CD4-positive, CD25-positive, alpha-beta regulatory T cell (primary cell): ENCODE measurements at regions not wholly inside any gene's neighbourhood (a gene's known extent, or its start where the extent isn't known, plus 50 kb on each side); places are given as distances from the start of the nearest gene placed in this dataset.

Experiments
- ATAC-seq, 2 donors: fragments of 150-1000 bp; cut with Tn5 transposase; one replicate each; pipeline ENCODE4 v1.10.0; 2021; ENCODE audit warnings: low read depth in 2 of 2, moderate number of reproducible peaks in 2 of 2, moderate library complexity in 1 of 2
- DNase-seq, 3 donors: peaks; one replicate each; pipeline versions ENCODE4 v3.0.0 to v3.0.0-alpha.2; 2012 to 2022; ENCODE audit warnings: mixed read lengths in 1 of 3
- H3K27ac ChIP-seq: one replicate; pipeline ENCODE4 v1.7.0; 2013; ENCODE audit warnings: mild to moderate bottlenecking, low read length; ENCODE audit not compliant: insufficient read depth, poor library complexity, severe bottlenecking
- H3K27me3 ChIP-seq: one replicate; pipeline ENCODE4 v1.7.0; 2013; ENCODE audit warnings: low read length; ENCODE audit not compliant: control insufficient read depth, insufficient read depth
- H3K36me3 ChIP-seq: one replicate; pipeline ENCODE4 v1.7.0; 2013; ENCODE audit warnings: mild to moderate bottlenecking, low read length, moderate library complexity; ENCODE audit not compliant: control insufficient read depth, insufficient read depth
- H3K4me1 ChIP-seq: 2 replicates; pipeline ENCODE4 v1.7.0; 2013; ENCODE audit warnings: mild to moderate bottlenecking, low read length; ENCODE audit not compliant: insufficient read depth, control insufficient read depth, poor library complexity, severe bottlenecking
- H3K4me3 ChIP-seq: one replicate; pipeline ENCODE4 v1.7.0; 2013; ENCODE audit warnings: low read depth, mild to moderate bottlenecking, low read length, moderate library complexity
- H3K9me3 ChIP-seq, 2 experiments: 1 replicate in 1 of 2; 2 replicates in 1 of 2; pipeline ENCODE4 v1.7.0; 2013; ENCODE audit warnings: low read length in 2 of 2, mild to moderate bottlenecking in 1 of 2, moderate library complexity in 1 of 2; ENCODE audit not compliant: control insufficient read depth in 2 of 2
- H3K27ac Mint-ChIP-seq, 3 donors: one replicate each; pipeline ENCODE4 v1.8.0; 2020 to 2022; ENCODE audit warnings: mild to moderate bottlenecking in 3 of 3, mixed read lengths in 3 of 3, moderate library complexity in 2 of 3
- H3K27me3 Mint-ChIP-seq: one replicate; pipeline ENCODE4 v1.8.0; 2022; ENCODE audit warnings: mild to moderate bottlenecking, mixed read lengths
- H3K36me3 Mint-ChIP-seq: one replicate; pipeline ENCODE4 v1.8.0; 2020; ENCODE audit warnings: mixed read lengths
- H3K4me1 Mint-ChIP-seq, 4 donors: one replicate each; pipeline ENCODE4 v1.8.0; 2020 to 2022; ENCODE audit warnings: mixed read lengths in 4 of 4, mild to moderate bottlenecking in 1 of 4
- H3K4me3 Mint-ChIP-seq, 4 donors: one replicate each; pipeline ENCODE4 v1.8.0; 2020 to 2022; ENCODE audit warnings: mild to moderate bottlenecking in 4 of 4, mixed read lengths in 4 of 4, moderate library complexity in 3 of 4
- H3K9me3 Mint-ChIP-seq, 7 donors: one replicate each; pipeline ENCODE4 v1.8.0; 2020 to 2022; ENCODE audit warnings: mixed read lengths in 7 of 7, mild to moderate bottlenecking in 3 of 7, moderate library complexity in 2 of 7

- Mint-ChIP-seq H3K4me1 (no peaks in the 10 kb centered on the region), H3K4me3 (no peak overlapping the region), H3K9me3 (peaks cover 0 to 29% (median 12%) of the 10 kb centered on the region in 7 donors), H3K36me3 (no peaks in the 10 kb centered on the region), H3K27me3 (no peaks in the 10 kb centered on the region), H3K27ac (no peak overlapping the region)
- Histone ChIP-seq H3K4me3 (no peak overlapping the region), H3K4me1 (no peaks in the 10 kb centered on the region), H3K27me3 (no peaks in the 10 kb centered on the region), H3K36me3 (no peaks in the 10 kb centered on the region), H3K27ac (no peak overlapping the region), H3K9me3 (no peaks in the 10 kb centered on the region)
- ATAC-seq (no peak), DNase-seq (no peak)
Measured at GRCh38 chr18:1261054-1261453, 356.4 kb downstream of the ADCYAP1 start.

DNA sequence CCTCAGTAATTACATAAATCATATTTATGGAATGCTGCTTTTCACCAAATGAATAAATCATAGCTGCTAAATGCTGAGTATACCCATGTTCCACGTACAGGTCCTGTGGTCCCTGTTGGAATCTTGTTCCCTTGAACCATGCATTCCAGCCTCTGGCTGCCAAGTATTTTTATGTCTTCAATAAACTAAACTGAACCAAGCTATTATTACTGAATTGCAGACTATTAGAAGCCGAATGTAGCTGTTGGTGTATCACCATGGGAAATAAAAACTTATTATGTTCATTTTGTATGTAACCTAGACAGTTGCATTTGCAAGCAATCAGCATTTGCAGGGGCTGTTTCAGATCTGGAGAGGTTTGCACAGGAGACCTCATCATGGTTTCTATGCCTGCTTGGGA, 362.4 kb downstream of the ADCYAP1 start:
- Mint-ChIP-seq H3K4me3 (no peak overlapping the region), H3K27me3 (peaks cover 7% of the 10 kb centered on the region), H3K4me1 (no peaks in the 10 kb centered on the region), H3K9me3 (peaks cover 0 to 10% (median 4%) of the 10 kb centered on the region in 7 donors), H3K27ac (no peak overlapping the region), H3K36me3 (no peaks in the 10 kb centered on the region)
- H3K27me3 ChIP-seq = no peaks in the 10 kb centered on the region
- DNase-seq = no peak
- no peaks in the 10 kb centered on the region for H3K36me3 ChIP-seq
- H3K27ac ChIP-seq = no peak overlapping the region
- H3K4me3 ChIP-seq = no peak overlapping the region
- ATAC-seq = no peak
- no peaks in the 10 kb centered on the region for H3K4me1 ChIP-seq
- no peaks in the 10 kb centered on the region for H3K9me3 ChIP-seq

- Mint-ChIP-seq H3K4me1 (no peaks in the 10 kb centered on the region), H3K9me3 (peaks cover 3 to 10% (median 4%) of the 10 kb centered on the region in 7 donors), H3K36me3 (no peaks in the 10 kb centered on the region), H3K27me3 (peaks cover 7% of the 10 kb centered on the region), H3K4me3 (no peak overlapping the region), H3K27ac (no peak overlapping the region)
- no peak for DNase-seq
- Histone ChIP-seq H3K36me3 (no peaks in the 10 kb centered on the region), H3K4me3 (no peak overlapping the region), H3K4me1 (no peaks in the 10 kb centered on the region), H3K27me3 (no peaks in the 10 kb centered on the region), H3K9me3 (no peaks in the 10 kb centered on the region), H3K27ac (no peak overlapping the region)
- no peak for ATAC-seq
Measured at GRCh38 chr18:1270081-1270480, 365.4 kb downstream of the ADCYAP1 start.

- H3K27ac ChIP-seq = no peak overlapping the region
- Mint-ChIP-seq H3K4me3 (no peak overlapping the region), H3K36me3 (no peaks in the 10 kb centered on the region), H3K4me1 (no peaks in the 10 kb centered on the region), H3K27me3 (peaks cover 7% of the 10 kb centered on the region), H3K27ac (no peak overlapping the region), H3K9me3 (peaks cover 3 to 10% (median 8%) of the 10 kb centered on the region in 7 donors)
- H3K9me3 ChIP-seq = peaks cover 0 to 3% of the 10 kb centered on the region in 2 experiments
- no peaks in the 10 kb centered on the region for H3K27me3 ChIP-seq
- DNase-seq (no peak), ATAC-seq (no peak)
- no peak overlapping the region for H3K4me3 ChIP-seq
- H3K36me3 ChIP-seq = no peaks in the 10 kb centered on the region
- no peaks in the 10 kb centered on the region for H3K4me1 ChIP-seq
Measured at GRCh38 chr18:1273469-1273868, 368.8 kb downstream of the ADCYAP1 start.

GRCh38 chr18:1292167-1292566, 387.5 kb downstream of the ADCYAP1 start:
- peaks cover 2 to 8% (median 5%) of the 10 kb centered on the region in 7 donors for H3K9me3 Mint-ChIP-seq
- H3K4me1 Mint-ChIP-seq = no peaks in the 10 kb centered on the region
- H3K4me1 ChIP-seq = no peaks in the 10 kb centered on the region
- no peaks in the 10 kb centered on the region for H3K36me3 ChIP-seq
- H3K4me3 Mint-ChIP-seq = no peak overlapping the region
- H3K9me3 ChIP-seq = peaks cover 0 to 4% of the 10 kb centered on the region in 2 experiments
- DNase-seq (no peak), ATAC-seq (no peak)
- no peak overlapping the region for H3K27ac Mint-ChIP-seq
- no peak overlapping the region for H3K4me3 ChIP-seq
- H3K27me3 ChIP-seq = no peaks in the 10 kb centered on the region
- no peaks in the 10 kb centered on the region for H3K27me3 Mint-ChIP-seq
- no peak overlapping the region for H3K27ac ChIP-seq
- no peaks in the 10 kb centered on the region for H3K36me3 Mint-ChIP-seq

- Mint-ChIP-seq H3K4me1 (no peaks in the 10 kb centered on the region), H3K4me3 (no peak overlapping the region), H3K27ac (no peak overlapping the region), H3K27me3 (no peaks in the 10 kb centered on the region), H3K9me3 (peaks cover 4 to 15% (median 7%) of the 10 kb centered on the region in 7 donors), H3K36me3 (no peaks in the 10 kb centered on the region)
- ATAC-seq = no peak
- Histone ChIP-seq H3K4me1 (no peaks in the 10 kb centered on the region), H3K4me3 (no peak overlapping the region), H3K36me3 (no peaks in the 10 kb centered on the region), H3K27me3 (no peaks in the 10 kb centered on the region), H3K27ac (no peak overlapping the region), H3K9me3 (peaks cover 0 to 4% of the 10 kb centered on the region in 2 experiments)
- no peak for DNase-seq
Measured at GRCh38 chr18:1294229-1294628, 389.6 kb downstream of the ADCYAP1 start.

DNA sequence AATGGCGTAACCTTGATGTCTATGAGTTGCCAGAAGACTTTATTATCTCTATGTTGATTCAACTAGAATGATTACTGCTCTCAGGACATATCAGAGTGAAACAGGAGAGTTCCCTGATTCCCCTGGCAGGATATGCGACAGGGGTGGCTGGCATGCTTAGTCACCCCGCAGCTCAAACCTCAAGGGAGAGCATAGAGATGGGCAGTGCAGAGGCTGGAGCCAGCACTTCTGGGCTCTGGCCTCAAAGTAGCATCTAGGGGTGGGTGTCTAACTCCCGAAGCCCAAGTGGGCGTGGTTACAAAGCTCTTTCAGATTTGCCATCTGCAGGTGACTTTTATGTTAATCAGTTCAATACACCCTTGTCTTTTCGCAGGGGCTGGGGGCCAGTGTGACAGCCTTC, 391.6 kb downstream of the ADCYAP1 start:
- Histone ChIP-seq H3K4me1 (no peaks in the 10 kb centered on the region), H3K4me3 (no peak overlapping the region), H3K36me3 (no peaks in the 10 kb centered on the region), H3K27me3 (no peaks in the 10 kb centered on the region), H3K27ac (no peak overlapping the region), H3K9me3 (peaks cover 0 to 4% of the 10 kb centered on the region in 2 experiments)
- H3K36me3 Mint-ChIP-seq = no peaks in the 10 kb centered on the region
- no peak overlapping the region for H3K4me3 Mint-ChIP-seq
- H3K9me3 Mint-ChIP-seq = peaks cover 0 to 14% (median 11%) of the 10 kb centered on the region in 7 donors
- H3K4me1 Mint-ChIP-seq = no peaks in the 10 kb centered on the region
- ATAC-seq (no peak), DNase-seq (no peak)
- no peaks in the 10 kb centered on the region for H3K27me3 Mint-ChIP-seq
- no peak overlapping the region for H3K27ac Mint-ChIP-seq

- Histone ChIP-seq H3K27ac (no peak overlapping the region), H3K9me3 (no peaks in the 10 kb centered on the region), H3K4me3 (no peak overlapping the region), H3K36me3 (no peaks in the 10 kb centered on the region), H3K27me3 (no peaks in the 10 kb centered on the region), H3K4me1 (no peaks in the 10 kb centered on the region)
- ATAC-seq (no peak), DNase-seq (no peak)
- Mint-ChIP-seq H3K4me3 (no peak overlapping the region), H3K9me3 (peaks cover 5 to 17% (median 6%) of the 10 kb centered on the region in 7 donors), H3K27me3 (no peaks in the 10 kb centered on the region), H3K36me3 (no peaks in the 10 kb centered on the region), H3K27ac (no peak overlapping the region), H3K4me1 (no peaks in the 10 kb centered on the region)
Measured at GRCh38 chr18:1302861-1303260, 398.2 kb downstream of the ADCYAP1 start.
